ENCODE measurements at regions not wholly inside any gene's neighbourhood (a gene's known extent, or its start where the extent isn't known, plus 50 kb on each side); places are given as distances from the start of the nearest gene placed in this dataset.

DNA sequence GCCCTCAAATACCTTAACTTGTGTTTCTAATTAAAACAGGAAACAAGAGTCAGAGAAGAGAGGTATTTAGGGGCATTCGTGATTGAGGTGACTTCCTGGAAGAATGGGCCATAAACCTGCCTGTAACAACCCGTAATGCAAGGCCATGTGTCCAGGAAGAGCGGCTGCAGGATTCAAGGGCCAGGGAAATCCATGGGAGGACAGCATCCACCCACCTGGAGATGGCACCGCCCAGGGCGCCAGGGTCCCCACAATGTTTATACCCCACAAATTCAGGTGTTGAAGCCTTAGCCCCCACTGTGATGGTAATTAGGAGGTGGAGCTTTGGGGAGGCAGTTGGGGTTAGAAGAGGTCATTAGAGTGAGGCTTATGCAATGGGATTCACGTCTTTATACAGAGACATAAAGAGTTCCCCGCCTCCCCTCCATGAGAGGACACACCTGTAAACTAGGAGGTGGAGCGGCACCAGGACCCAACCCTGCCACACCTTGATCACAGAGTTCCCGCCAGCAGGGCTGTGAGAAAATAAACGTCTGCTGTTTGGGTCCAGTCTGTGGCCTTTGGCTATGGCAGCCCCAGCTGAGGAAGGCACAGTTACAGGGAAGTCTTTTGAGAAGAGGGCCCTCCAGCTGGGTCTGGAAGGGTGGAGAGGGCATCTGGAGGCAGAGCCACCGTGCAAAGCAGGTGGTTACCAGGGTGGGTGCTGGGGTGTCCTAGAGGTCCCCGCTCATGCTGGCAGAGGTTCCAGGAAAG, 1394.3 kb downstream of the TBC1D22A start:
- TF ChIP-seq, protein P1, sequence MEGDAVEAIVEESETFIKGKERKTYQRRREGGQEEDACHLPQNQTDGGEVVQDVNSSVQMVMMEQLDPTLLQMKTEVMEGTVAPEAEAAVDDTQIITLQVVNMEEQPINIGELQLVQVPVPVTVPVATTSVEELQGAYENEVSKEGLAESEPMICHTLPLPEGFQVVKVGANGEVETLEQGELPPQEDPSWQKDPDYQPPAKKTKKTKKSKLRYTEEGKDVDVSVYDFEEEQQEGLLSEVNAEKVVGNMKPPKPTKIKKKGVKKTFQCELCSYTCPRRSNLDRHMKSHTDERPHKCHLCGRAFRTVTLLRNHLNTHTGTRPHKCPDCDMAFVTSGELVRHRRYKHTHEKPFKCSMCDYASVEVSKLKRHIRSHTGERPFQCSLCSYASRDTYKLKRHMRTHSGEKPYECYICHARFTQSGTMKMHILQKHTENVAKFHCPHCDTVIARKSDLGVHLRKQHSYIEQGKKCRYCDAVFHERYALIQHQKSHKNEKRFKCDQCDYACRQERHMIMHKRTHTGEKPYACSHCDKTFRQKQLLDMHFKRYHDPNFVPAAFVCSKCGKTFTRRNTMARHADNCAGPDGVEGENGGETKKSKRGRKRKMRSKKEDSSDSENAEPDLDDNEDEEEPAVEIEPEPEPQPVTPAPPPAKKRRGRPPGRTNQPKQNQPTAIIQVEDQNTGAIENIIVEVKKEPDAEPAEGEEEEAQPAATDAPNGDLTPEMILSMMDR (IDR thresholded peaks at IDR 0.05; ENCODE audit: borderline replicate concordance, insufficient read depth, low read depth, low read length), result no peak
- no peak overlapping the region for H3K4me3 ChIP-seq (ENCODE audit: low read depth, low read length)

- no peak overlapping the region for H3K4me3 ChIP-seq (ENCODE audit: low read depth, low read length)
- TF ChIP-seq, protein P1 (IDR thresholded peaks at IDR 0.05; ENCODE audit: borderline replicate concordance, insufficient read depth, low read depth, low read length), result no peak
Observed at GRCh38 chr22:48155446-48155845, 1393.0 kb downstream of the TBC1D22A start.

GRCh38 chr22:48154943-48155240, 1392.4 kb downstream of the TBC1D22A start:
- no peak overlapping the region for H3K4me3 ChIP-seq (ENCODE audit: low read depth, low read length)
- TF ChIP-seq, protein P1 (IDR thresholded peaks at IDR 0.05; ENCODE audit: borderline replicate concordance, insufficient read depth, low read depth, low read length), result no peak

DNA sequence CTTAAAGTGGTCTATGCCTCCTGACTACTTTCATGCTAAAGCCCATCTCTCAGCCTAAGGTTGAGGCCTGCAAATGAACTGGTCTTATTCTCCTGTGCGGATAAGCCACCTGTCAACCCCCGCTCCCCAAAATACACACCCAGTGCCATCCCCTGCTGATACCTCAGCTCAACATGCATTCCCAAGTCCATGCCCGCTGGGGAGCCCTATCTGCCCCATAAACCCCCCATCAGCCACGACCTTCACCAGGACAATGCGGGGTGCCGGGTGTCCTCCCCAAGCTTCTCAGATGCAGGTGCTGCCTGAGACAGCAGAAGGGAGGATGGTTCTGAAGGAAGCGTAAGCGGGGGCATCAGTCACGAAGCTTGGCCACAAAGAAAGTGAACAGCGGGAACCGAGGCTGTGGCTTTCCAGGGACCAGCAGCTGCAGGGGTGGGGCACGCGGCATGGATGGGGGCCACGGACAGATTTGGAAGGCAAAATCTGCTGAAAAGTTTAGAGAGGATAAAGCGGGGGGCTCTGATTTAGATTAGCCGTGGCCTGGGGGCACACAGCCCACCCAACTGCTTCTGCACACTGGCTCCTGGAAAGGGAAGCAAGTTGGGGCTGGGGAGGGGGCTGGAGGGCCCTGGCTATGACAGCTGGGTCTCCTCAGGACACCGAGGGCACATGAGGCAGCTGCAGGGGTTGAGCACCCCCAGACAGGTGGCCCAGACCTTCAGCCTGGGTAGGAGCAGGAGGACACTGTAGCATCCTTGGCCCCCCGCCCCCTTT, 1391.9 kb downstream of the TBC1D22A start:
- TF ChIP-seq, protein P1 (IDR thresholded peaks at IDR 0.05; ENCODE audit: borderline replicate concordance, insufficient read depth, low read depth, low read length), result no peak

DNA sequence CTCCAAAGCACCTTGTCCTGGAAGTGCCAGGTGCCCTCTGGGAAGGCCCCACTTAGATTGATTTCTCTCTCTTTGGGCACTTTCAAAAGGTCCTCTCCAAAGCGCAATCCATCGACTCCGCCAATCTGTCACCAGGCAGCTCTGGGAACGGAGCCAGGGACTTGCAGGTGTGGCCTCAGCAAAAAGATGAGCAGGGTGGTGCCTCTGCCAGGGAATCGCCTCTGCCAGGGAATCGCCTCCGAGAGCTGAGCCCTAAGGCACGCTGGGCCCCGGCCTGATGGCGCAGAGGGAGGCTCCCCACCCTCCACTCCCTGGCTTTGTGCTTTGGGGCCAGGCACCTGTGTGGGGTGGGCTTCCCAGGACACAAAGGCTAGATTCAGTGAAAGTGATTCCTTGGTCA, 1391.3 kb downstream of the TBC1D22A start:
- TF ChIP-seq, protein P1 (IDR thresholded peaks at IDR 0.05; ENCODE audit: borderline replicate concordance, insufficient read depth, low read depth, low read length), result no peak
- no peak overlapping the region for H3K4me3 ChIP-seq (ENCODE audit: low read depth, low read length)

More for the DNA sequence above, 1391.9 kb downstream of the TBC1D22A start:
- no peak overlapping the region for H3K4me3 ChIP-seq (ENCODE audit: low read depth, low read length)

DNA sequence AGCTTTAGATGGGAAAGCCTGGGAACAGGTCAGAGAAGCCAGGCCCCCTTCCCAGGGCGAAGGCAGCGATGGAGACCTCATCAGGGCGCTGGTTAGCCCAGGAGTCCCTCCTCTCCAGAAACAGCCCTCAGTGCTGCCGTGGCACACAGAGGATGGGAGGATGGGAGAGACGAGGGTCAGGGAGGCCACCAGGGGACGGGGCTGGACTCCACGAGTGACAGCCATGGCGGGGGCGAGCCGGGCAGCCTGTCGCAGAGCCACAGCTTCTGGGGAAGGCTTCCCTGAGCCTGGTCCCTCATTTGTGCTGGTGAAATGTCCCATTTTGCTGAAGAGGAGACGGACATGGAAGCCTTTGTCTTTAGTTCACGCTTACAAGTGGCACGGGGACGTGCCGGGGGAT, 1390.5 kb downstream of the TBC1D22A start:
- H3K4me3 ChIP-seq (ENCODE audit: low read depth, low read length), result no peak overlapping the region
- TF ChIP-seq, protein P1 (IDR thresholded peaks at IDR 0.05; ENCODE audit: borderline replicate concordance, insufficient read depth, low read depth, low read length), result no peak
